Esophagus muscularis mucosa (tissue), 4 donors: ENCODE measurements at regions not wholly inside any gene's neighbourhood (a gene's known extent, or its start where the extent isn't known, plus 50 kb on each side); places are given as distances from the start of the nearest gene placed in this dataset.
"Not testable (repeated sequence)": the region's sequence is repeated elsewhere in the genome, so short reads cannot be mapped to it uniquely, and the experiment has no call there.

Experiments used
- DNase-seq: peaks from one replicate; pipeline ENCODE4 v3.0.0-alpha.2; 2017; ENCODE audit errors: extremely low spot score
- H3K27ac ChIP-seq, 4 donors: fragments of 200-600 bp; sonication (generic); replicated peaks in 1 of 4; 1 replicate in 3 of 4; 2 replicates in 1 of 4; pipeline ENCODE4 v1.5.1; 2016 to 2019; ENCODE audit warnings: mild to moderate bottlenecking in 1 of 4
- H3K27me3 ChIP-seq, 4 donors: fragments of 200-600 bp; sonication (generic); one replicate each; pipeline versions ENCODE4 v1.5.1 to v1.6.0; 2016 to 2019
- H3K36me3 ChIP-seq, 4 donors: fragments of 200-600 bp; sonication (generic); one replicate each; pipeline ENCODE4 v1.5.1; 2016 to 2019
- H3K4me1 ChIP-seq, 4 donors: fragments of 200-600 bp; sonication (generic); one replicate each; pipeline ENCODE4 v1.5.1; 2016 to 2019
- H3K4me3 ChIP-seq, 4 donors: fragments of 200-600 bp; sonication (generic); 1 replicate in 2 of 4; 2 replicates in 2 of 4; pipeline ENCODE4 v1.5.1; 2016 to 2019; ENCODE audit warnings: mild to moderate bottlenecking in 4 of 4, moderate library complexity in 1 of 4
- H3K9me3 ChIP-seq, 4 donors: fragments of 200-600 bp; sonication (generic); 1 replicate in 3 of 4; 2 replicates in 1 of 4; pipeline ENCODE4 v1.5.1; 2016 to 2019
- EP300 ChIP-seq: sonication (generic); formaldehyde crosslinking; IDR thresholded peaks from one replicate; pipeline ENCODE4 v1.6.1; 2017; ENCODE audit warnings: antibody characterized with exemption
- POLR2A ChIP-seq: fragments of 450-650 bp; IDR thresholded peaks from one replicate; pipeline ENCODE4 v1.6.1; 2017; ENCODE audit warnings: antibody characterized with exemption, moderate library complexity, mild to moderate bottlenecking, low read depth
- POLR2AphosphoS5 ChIP-seq, 2 donors: sonication (generic); formaldehyde crosslinking; IDR thresholded peaks; one replicate each; pipeline ENCODE4 v1.6.1; 2017; ENCODE audit warnings: antibody characterized with exemption in 2 of 2
- WGBS: methylation state at CpG from one replicate; pipeline ENCODE4 v1.1.5; 2018; 5-methylcytosine and 5-hydroxymethylcytosine counted together
- intact Hi-C: fragments of 100-400 bp; cut with DNase I; formaldehyde crosslinking; loops from one replicate; pipeline ENCODE4 v1.15.1; 2023
- TF ChIP-seq, protein P1 (sequence below), 3 experiments: fragments of 200-600 bp in 2 of 3; fragments of 450-650 bp in 1 of 3; sonication (generic) in 2 of 3; IDR thresholded peaks; one replicate each; pipeline ENCODE4 v1.5.1; 2017 to 2019; ENCODE audit warnings: antibody characterized with exemption in 3 of 3, mild to moderate bottlenecking in 2 of 3, moderate library complexity in 1 of 3

GRCh38 chr7:10637991-10638390 is 335.7 kb upstream of the PHF14 start:
- Histone ChIP-seq H3K36me3 (no peaks in the 10 kb centered on the region), H3K27me3 (no peaks in the 10 kb centered on the region), H3K27ac (no peak overlapping the region), H3K9me3 (no peaks in the 10 kb centered on the region), H3K4me3 (no peak overlapping the region), H3K4me1 (no peaks in the 10 kb centered on the region)
- intact Hi-C loops: no loop called here
- no peak for DNase-seq
- TF ChIP-seq, protein P1, sequence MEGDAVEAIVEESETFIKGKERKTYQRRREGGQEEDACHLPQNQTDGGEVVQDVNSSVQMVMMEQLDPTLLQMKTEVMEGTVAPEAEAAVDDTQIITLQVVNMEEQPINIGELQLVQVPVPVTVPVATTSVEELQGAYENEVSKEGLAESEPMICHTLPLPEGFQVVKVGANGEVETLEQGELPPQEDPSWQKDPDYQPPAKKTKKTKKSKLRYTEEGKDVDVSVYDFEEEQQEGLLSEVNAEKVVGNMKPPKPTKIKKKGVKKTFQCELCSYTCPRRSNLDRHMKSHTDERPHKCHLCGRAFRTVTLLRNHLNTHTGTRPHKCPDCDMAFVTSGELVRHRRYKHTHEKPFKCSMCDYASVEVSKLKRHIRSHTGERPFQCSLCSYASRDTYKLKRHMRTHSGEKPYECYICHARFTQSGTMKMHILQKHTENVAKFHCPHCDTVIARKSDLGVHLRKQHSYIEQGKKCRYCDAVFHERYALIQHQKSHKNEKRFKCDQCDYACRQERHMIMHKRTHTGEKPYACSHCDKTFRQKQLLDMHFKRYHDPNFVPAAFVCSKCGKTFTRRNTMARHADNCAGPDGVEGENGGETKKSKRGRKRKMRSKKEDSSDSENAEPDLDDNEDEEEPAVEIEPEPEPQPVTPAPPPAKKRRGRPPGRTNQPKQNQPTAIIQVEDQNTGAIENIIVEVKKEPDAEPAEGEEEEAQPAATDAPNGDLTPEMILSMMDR (IDR thresholded peaks at IDR 0.05): no peak
- no peak for TF ChIP-seq POLR2A
- no peak for TF ChIP-seq EP300
- TF ChIP-seq POLR2AphosphoS5 (IDR thresholded peaks at IDR 0.05): no peak
- 79% methylated on average over 3 of the region's 3 CpGs for WGBS

DNA sequence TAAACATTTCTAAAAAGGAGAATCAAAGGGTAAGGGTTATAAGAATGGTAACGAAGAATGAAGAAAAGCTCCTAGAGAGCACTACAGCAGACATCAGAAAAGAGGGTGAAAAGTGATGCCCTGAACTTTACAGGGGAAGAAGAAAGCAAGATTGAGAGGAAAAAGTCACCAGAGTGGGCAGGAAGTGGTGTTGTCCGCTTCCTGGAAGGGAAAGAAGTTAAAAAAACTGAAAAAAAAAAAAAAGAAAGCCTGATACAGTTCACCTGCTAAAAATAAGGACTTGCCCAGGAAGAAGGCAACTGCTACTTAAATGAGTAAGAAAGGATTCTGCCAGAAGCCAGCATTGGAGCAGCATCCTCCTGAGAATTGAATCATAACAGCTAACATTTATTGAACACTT is 330.1 kb upstream of the PHF14 start:
- no peak overlapping the region for H3K27ac ChIP-seq
- intact Hi-C loops: no loop called here
- no peaks in the 10 kb centered on the region for H3K36me3 ChIP-seq
- TF ChIP-seq, protein P1 (IDR thresholded peaks at IDR 0.05): no peak
- TF ChIP-seq POLR2A: no peak
- no peak for TF ChIP-seq EP300
- TF ChIP-seq POLR2AphosphoS5 (IDR thresholded peaks at IDR 0.05): no peak
- no peak overlapping the region for H3K4me3 ChIP-seq
- H3K9me3 ChIP-seq: no peaks in the 10 kb centered on the region
- no peaks in the 10 kb centered on the region for H3K4me1 ChIP-seq
- no peak for DNase-seq
- no peaks in the 10 kb centered on the region for H3K27me3 ChIP-seq
- WGBS: 51% methylated on average over 2 of the region's 2 CpGs

DNA sequence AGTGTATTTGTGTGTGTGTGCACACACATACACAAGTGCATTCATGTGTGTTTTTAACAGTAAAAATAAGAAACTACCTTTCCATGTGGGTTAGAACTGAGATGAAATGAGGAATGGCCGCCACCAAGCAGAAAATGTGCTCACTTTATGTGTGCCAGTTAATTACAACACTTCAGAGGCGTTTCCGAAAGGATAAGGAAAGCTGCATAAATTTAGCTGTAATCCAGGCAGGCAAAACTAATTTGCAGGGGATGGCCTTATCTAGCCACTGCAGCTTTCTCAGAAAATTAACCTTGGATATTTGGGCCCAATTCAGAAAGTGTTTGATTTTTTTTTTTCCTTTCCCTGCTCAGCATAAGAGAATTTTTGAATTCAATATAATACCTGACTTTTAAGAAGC is 328.8 kb upstream of the PHF14 start:
- no peak for TF ChIP-seq POLR2A
- TF ChIP-seq EP300: no peak
- TF ChIP-seq POLR2AphosphoS5 (IDR thresholded peaks at IDR 0.05): no peak
- TF ChIP-seq, protein P1 (IDR thresholded peaks at IDR 0.05): no peak
- H3K27me3 ChIP-seq: no peaks in the 10 kb centered on the region
- H3K27ac ChIP-seq: no peak overlapping the region
- 79% methylated on average over 3 of the region's 3 CpGs for WGBS
- H3K36me3 ChIP-seq: no peaks in the 10 kb centered on the region
- intact Hi-C loops: no loop called here
- no peak for DNase-seq
- no peak overlapping the region for H3K4me3 ChIP-seq
- H3K4me1 ChIP-seq: no peaks in the 10 kb centered on the region
- no peaks in the 10 kb centered on the region for H3K9me3 ChIP-seq

GRCh38 chr7:10646194-10646593 is 327.5 kb upstream of the PHF14 start:
- no peak overlapping the region for H3K4me3 ChIP-seq
- no peak overlapping the region for H3K27ac ChIP-seq
- H3K4me1 ChIP-seq: no peaks in the 10 kb centered on the region
- H3K36me3 ChIP-seq: no peaks in the 10 kb centered on the region
- WGBS: 43% methylated on average over 5 of the region's 5 CpGs
- intact Hi-C loops: no loop called here
- no peaks in the 10 kb centered on the region for H3K9me3 ChIP-seq
- no peaks in the 10 kb centered on the region for H3K27me3 ChIP-seq
- DNase-seq: no peak
- TF ChIP-seq POLR2A: no peak
- no peak for TF ChIP-seq EP300
- TF ChIP-seq, protein P1 (IDR thresholded peaks at IDR 0.05): no peak
- TF ChIP-seq POLR2AphosphoS5 (IDR thresholded peaks at IDR 0.05): no peak

DNA sequence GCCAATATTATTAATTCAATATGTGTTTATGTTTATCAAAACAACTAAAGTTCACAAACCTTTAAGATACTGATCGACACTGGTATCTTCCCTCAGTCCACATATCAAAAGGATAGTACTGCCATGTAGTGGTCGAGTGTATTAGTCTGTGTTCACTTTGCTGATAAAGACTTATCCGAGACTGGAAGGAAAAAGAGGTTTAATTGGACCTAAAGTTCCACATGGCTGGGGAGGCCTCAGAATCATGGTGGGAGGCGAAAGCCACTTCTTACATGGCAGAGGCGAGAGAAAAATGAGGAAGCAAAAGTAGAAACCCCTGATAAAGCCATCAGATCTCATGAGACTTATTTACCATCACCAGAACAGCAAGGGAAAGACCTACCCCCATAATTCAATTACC is 325.4 kb upstream of the PHF14 start:
- H3K36me3 ChIP-seq: no peaks in the 10 kb centered on the region
- no peak overlapping the region for H3K27ac ChIP-seq
- 75% methylated on average over 5 of the region's 5 CpGs for WGBS
- no peaks in the 10 kb centered on the region for H3K9me3 ChIP-seq
- H3K27me3 ChIP-seq: no peaks in the 10 kb centered on the region
- intact Hi-C loops: no loop called here
- no peak overlapping the region for H3K4me3 ChIP-seq
- H3K4me1 ChIP-seq: no peaks in the 10 kb centered on the region
- no peak for DNase-seq
- no peak for TF ChIP-seq EP300
- TF ChIP-seq POLR2AphosphoS5 (IDR thresholded peaks at IDR 0.05): no peak
- TF ChIP-seq POLR2A: no peak
- TF ChIP-seq, protein P1 (IDR thresholded peaks at IDR 0.05): no peak

- DNase-seq, H3K36me3 ChIP-seq, H3K4me3 ChIP-seq, intact Hi-C loops, H3K27me3 ChIP-seq, H3K9me3 ChIP-seq, H3K27ac ChIP-seq, H3K4me1 ChIP-seq: not testable (repeated sequence)
- 71% methylated on average over 5 of the region's 7 CpGs for WGBS
Observed at GRCh38 chr7:10649120-10649519, 324.6 kb upstream of the PHF14 start.
